Spleen (tissue), 7 donors: ENCODE measurements at regions not wholly inside any gene's neighbourhood (a gene's known extent, or its start where the extent isn't known, plus 50 kb on each side); places are given as distances from the start of the nearest gene placed in this dataset.

Experiments used
- POLR2A ChIP-seq, 3 donors: fragments of 450-650 bp; IDR thresholded peaks; one replicate each; pipeline ENCODE4 v1.5.1; 2017; ENCODE audit warnings: antibody characterized with exemption in 3 of 3, mild to moderate bottlenecking in 1 of 3
- POLR2AphosphoS5 ChIP-seq, 3 donors: sonication (generic); formaldehyde crosslinking; IDR thresholded peaks; one replicate each; pipeline ENCODE4 v1.5.1; 2017; ENCODE audit warnings: antibody characterized with exemption in 3 of 3
- TF ChIP-seq, protein P1 (sequence below), 11 experiments: fragments of 200-600 bp in 7 of 11; fragments of 450-650 bp in 4 of 11; sonication (generic) in 4 of 11; IDR thresholded peaks in 8 of 11; conservative IDR thresholded peaks in 3 of 11; 1 replicate in 7 of 11; 2 replicates in 4 of 11; pipeline versions ENCODE4 v1.4.0 to v1.8.0; 2016 to 2021; ENCODE audit warnings: antibody characterized with exemption in 11 of 11, inconsistent platforms in 4 of 11, mild to moderate bottlenecking in 1 of 11
- donor health status: DM: no; HTN: no; CAD: no; lungs with moderate emphysema.
- donor health status: DM: no; HTN: no; CAD: no.
- donor health status: DM: no; HTN: no; CAD: no.

DNA sequence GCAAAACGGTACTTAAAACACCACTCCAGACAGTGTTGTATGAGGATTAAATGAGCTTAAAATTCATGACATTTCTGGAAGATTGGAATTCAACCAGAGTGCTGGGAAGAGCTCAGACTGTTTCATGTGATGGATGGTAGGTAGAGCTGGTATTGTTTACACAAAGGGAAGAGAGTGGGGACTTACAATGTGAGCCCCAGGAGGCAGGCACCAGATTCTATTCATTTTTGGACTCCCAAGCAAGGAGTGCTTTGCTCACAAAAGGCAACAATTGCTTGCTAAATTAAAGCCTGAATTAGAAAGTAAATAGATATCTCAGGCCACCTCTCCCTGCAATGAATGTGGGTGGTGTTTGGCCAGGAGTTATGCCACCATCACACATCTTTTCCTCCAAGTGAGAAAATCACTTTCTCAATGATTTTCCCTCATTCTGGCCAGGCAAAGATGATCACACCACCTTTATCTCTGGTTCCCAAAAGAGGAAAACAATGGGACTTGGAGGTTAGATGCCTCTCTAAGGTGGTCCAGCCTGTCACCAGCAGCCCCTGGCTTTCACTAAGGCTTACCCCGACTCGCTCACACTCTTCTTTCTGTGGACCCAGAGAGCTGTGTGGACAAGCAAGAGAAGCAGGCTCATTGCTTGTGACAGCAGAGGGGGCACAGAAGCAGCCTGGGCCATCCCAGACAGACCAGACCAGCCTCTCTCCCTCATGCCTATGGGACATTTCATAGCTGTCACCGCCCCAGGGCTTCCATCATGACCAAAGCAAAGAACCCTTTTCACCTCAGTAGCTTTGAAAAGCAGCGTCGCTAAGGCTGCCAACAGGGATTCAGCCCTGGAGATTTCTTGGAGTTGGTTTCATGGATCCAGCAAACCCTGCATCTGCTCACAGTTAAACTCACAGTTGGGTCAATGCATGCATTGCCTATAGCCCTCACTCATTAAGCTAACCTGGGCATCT is 63.5 kb upstream of the DRD2 start:
- TF ChIP-seq, protein P1, sequence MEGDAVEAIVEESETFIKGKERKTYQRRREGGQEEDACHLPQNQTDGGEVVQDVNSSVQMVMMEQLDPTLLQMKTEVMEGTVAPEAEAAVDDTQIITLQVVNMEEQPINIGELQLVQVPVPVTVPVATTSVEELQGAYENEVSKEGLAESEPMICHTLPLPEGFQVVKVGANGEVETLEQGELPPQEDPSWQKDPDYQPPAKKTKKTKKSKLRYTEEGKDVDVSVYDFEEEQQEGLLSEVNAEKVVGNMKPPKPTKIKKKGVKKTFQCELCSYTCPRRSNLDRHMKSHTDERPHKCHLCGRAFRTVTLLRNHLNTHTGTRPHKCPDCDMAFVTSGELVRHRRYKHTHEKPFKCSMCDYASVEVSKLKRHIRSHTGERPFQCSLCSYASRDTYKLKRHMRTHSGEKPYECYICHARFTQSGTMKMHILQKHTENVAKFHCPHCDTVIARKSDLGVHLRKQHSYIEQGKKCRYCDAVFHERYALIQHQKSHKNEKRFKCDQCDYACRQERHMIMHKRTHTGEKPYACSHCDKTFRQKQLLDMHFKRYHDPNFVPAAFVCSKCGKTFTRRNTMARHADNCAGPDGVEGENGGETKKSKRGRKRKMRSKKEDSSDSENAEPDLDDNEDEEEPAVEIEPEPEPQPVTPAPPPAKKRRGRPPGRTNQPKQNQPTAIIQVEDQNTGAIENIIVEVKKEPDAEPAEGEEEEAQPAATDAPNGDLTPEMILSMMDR (IDR thresholded peaks at IDR 0.05 in 8 of 11, conservative IDR thresholded peaks at IDR 0.05 in 3 of 11): no peak
- TF ChIP-seq POLR2A (IDR thresholded peaks at IDR 0.05): no peak
- TF ChIP-seq POLR2AphosphoS5 (IDR thresholded peaks at IDR 0.05): no peak
